ENCODE measurements at regions not wholly inside any gene's neighbourhood (a gene's known extent, or its start where the extent isn't known, plus 50 kb on each side); places are given as distances from the start of the nearest gene placed in this dataset.

GRCh38 chr1:209412036-209412435 is 171.5 kb upstream of the CAMK1G start:
- Histone ChIP-seq H3K9me3 (ENCODE audit: control insufficient read depth, insufficient read depth, low read length) (no peaks in the 10 kb centered on the region), H3K27me3 (ENCODE audit: control insufficient read depth, insufficient read depth, low read length) (no peaks in the 10 kb centered on the region), H3K4me1 (ENCODE audit: control insufficient read depth, insufficient read depth, low read length) (no peaks in the 10 kb centered on the region), H3K27ac (ENCODE audit: low read depth, low read length) (no peak overlapping the region), H3K36me3 (ENCODE audit: control insufficient read depth, insufficient read depth, low read length) (no peaks in the 10 kb centered on the region), H3K4me3 (ENCODE audit: low read depth, low read length) (no peak overlapping the region)
- DNase-seq (ENCODE audit: low read depth in 4 of 6, low spot score in 6 of 6): peak in 1 of 6 donors; percentile 11

GRCh38 chr1:209412566-209412965 is 170.9 kb upstream of the CAMK1G start:
- Histone ChIP-seq H3K27ac (ENCODE audit: low read depth, low read length) (no peak overlapping the region), H3K36me3 (ENCODE audit: control insufficient read depth, insufficient read depth, low read length) (no peaks in the 10 kb centered on the region), H3K4me1 (ENCODE audit: control insufficient read depth, insufficient read depth, low read length) (no peaks in the 10 kb centered on the region), H3K4me3 (ENCODE audit: low read depth, low read length) (no peak overlapping the region), H3K9me3 (ENCODE audit: control insufficient read depth, insufficient read depth, low read length) (no peaks in the 10 kb centered on the region), H3K27me3 (ENCODE audit: control insufficient read depth, insufficient read depth, low read length) (no peaks in the 10 kb centered on the region)
- no peak for DNase-seq (ENCODE audit: low read depth in 4 of 6, low spot score in 6 of 6)
- WGBS (ENCODE audit: insufficient coverage): 93% methylated on average over 1 of the region's 1 CpG

GRCh38 chr1:209413062-209413461 is 170.5 kb upstream of the CAMK1G start:
- H3K9me3 ChIP-seq (ENCODE audit: control insufficient read depth, insufficient read depth, low read length): no peaks in the 10 kb centered on the region
- H3K27me3 ChIP-seq (ENCODE audit: control insufficient read depth, insufficient read depth, low read length): no peaks in the 10 kb centered on the region
- H3K4me3 ChIP-seq (ENCODE audit: low read depth, low read length): no peak overlapping the region
- no peaks in the 10 kb centered on the region for H3K36me3 ChIP-seq (ENCODE audit: control insufficient read depth, insufficient read depth, low read length)
- H3K4me1 ChIP-seq (ENCODE audit: control insufficient read depth, insufficient read depth, low read length): no peaks in the 10 kb centered on the region
- DNase-seq (ENCODE audit: low read depth in 4 of 6, low spot score in 6 of 6): no peak
- 97% methylated on average over 3 of the region's 3 CpGs for WGBS (ENCODE audit: insufficient coverage)
- no peak overlapping the region for H3K27ac ChIP-seq (ENCODE audit: low read depth, low read length)

GRCh38 chr1:209414803-209415329 is 168.6 kb upstream of the CAMK1G start:
- Histone ChIP-seq H3K4me3 (ENCODE audit: low read depth, low read length) (no peak overlapping the region), H3K27me3 (ENCODE audit: control insufficient read depth, insufficient read depth, low read length) (no peaks in the 10 kb centered on the region), H3K36me3 (ENCODE audit: control insufficient read depth, insufficient read depth, low read length) (no peaks in the 10 kb centered on the region), H3K9me3 (ENCODE audit: control insufficient read depth, insufficient read depth, low read length) (no peaks in the 10 kb centered on the region), H3K27ac (ENCODE audit: low read depth, low read length) (no peak overlapping the region), H3K4me1 (ENCODE audit: control insufficient read depth, insufficient read depth, low read length) (no peaks in the 10 kb centered on the region)
- DNase-seq (ENCODE audit: low read depth in 4 of 6, low spot score in 6 of 6): no peak
- WGBS (ENCODE audit: insufficient coverage): 83% methylated on average over 2 of the region's 8 CpGs

- Histone ChIP-seq H3K4me1 (ENCODE audit: control insufficient read depth, insufficient read depth, low read length) (no peaks in the 10 kb centered on the region), H3K27ac (ENCODE audit: low read depth, low read length) (no peak overlapping the region), H3K4me3 (ENCODE audit: low read depth, low read length) (no peak overlapping the region), H3K27me3 (ENCODE audit: control insufficient read depth, insufficient read depth, low read length) (no peaks in the 10 kb centered on the region), H3K36me3 (ENCODE audit: control insufficient read depth, insufficient read depth, low read length) (no peaks in the 10 kb centered on the region), H3K9me3 (ENCODE audit: control insufficient read depth, insufficient read depth, low read length) (no peaks in the 10 kb centered on the region)
- no peak for DNase-seq (ENCODE audit: low read depth in 4 of 6, low spot score in 6 of 6)
- WGBS (ENCODE audit: insufficient coverage): 50% methylated on average over 2 of the region's 2 CpGs
Observed at GRCh38 chr1:209416039-209416438, 167.5 kb upstream of the CAMK1G start.

GRCh38 chr1:209416716-209417115 is 166.8 kb upstream of the CAMK1G start:
- H3K4me1 ChIP-seq (ENCODE audit: control insufficient read depth, insufficient read depth, low read length): no peaks in the 10 kb centered on the region
- H3K36me3 ChIP-seq (ENCODE audit: control insufficient read depth, insufficient read depth, low read length): no peaks in the 10 kb centered on the region
- no peaks in the 10 kb centered on the region for H3K27me3 ChIP-seq (ENCODE audit: control insufficient read depth, insufficient read depth, low read length)
- no peak overlapping the region for H3K27ac ChIP-seq (ENCODE audit: low read depth, low read length)
- H3K4me3 ChIP-seq (ENCODE audit: low read depth, low read length): no peak overlapping the region
- no peaks in the 10 kb centered on the region for H3K9me3 ChIP-seq (ENCODE audit: control insufficient read depth, insufficient read depth, low read length)
- WGBS (ENCODE audit: insufficient coverage): 100% methylated on average over 1 of the region's 2 CpGs
- DNase-seq (ENCODE audit: low read depth in 4 of 6, low spot score in 6 of 6): no peak

GRCh38 chr1:209417761-209418160 is 165.8 kb upstream of the CAMK1G start:
- DNase-seq (ENCODE audit: low read depth in 4 of 6, low spot score in 6 of 6): no peak
- H3K9me3 ChIP-seq (ENCODE audit: control insufficient read depth, insufficient read depth, low read length): no peaks in the 10 kb centered on the region
- H3K4me1 ChIP-seq (ENCODE audit: control insufficient read depth, insufficient read depth, low read length): no peaks in the 10 kb centered on the region
- H3K4me3 ChIP-seq (ENCODE audit: low read depth, low read length): no peak overlapping the region
- H3K27ac ChIP-seq (ENCODE audit: low read depth, low read length): no peak overlapping the region
- H3K36me3 ChIP-seq (ENCODE audit: control insufficient read depth, insufficient read depth, low read length): no peaks in the 10 kb centered on the region
- no CpG with 5 or more reads among the region's 3 CpGs for WGBS (ENCODE audit: insufficient coverage)
- H3K27me3 ChIP-seq (ENCODE audit: control insufficient read depth, insufficient read depth, low read length): no peaks in the 10 kb centered on the region

GRCh38 chr1:209420276-209420675 is 163.2 kb upstream of the CAMK1G start:
- no peaks in the 10 kb centered on the region for H3K9me3 ChIP-seq (ENCODE audit: control insufficient read depth, insufficient read depth, low read length)
- no peak overlapping the region for H3K27ac ChIP-seq (ENCODE audit: low read depth, low read length)
- no peaks in the 10 kb centered on the region for H3K36me3 ChIP-seq (ENCODE audit: control insufficient read depth, insufficient read depth, low read length)
- H3K4me1 ChIP-seq (ENCODE audit: control insufficient read depth, insufficient read depth, low read length): no peaks in the 10 kb centered on the region
- DNase-seq (ENCODE audit: low read depth in 4 of 6, low spot score in 6 of 6): no peak
- H3K27me3 ChIP-seq (ENCODE audit: control insufficient read depth, insufficient read depth, low read length): no peaks in the 10 kb centered on the region
- WGBS (ENCODE audit: insufficient coverage): no CpG with 5 or more reads among the region's 4 CpGs
- H3K4me3 ChIP-seq (ENCODE audit: low read depth, low read length): no peak overlapping the region

GRCh38 chr1:209421186-209421585 is 162.3 kb upstream of the CAMK1G start:
- 77% methylated on average over 4 of the region's 4 CpGs for WGBS (ENCODE audit: insufficient coverage)
- H3K27ac ChIP-seq (ENCODE audit: low read depth, low read length): no peak overlapping the region
- peak in 1 of 6 donors; percentile 27 for DNase-seq (ENCODE audit: low read depth in 4 of 6, low spot score in 6 of 6)
- no peaks in the 10 kb centered on the region for H3K36me3 ChIP-seq (ENCODE audit: control insufficient read depth, insufficient read depth, low read length)
- H3K4me3 ChIP-seq (ENCODE audit: low read depth, low read length): no peak overlapping the region
- H3K27me3 ChIP-seq (ENCODE audit: control insufficient read depth, insufficient read depth, low read length): no peaks in the 10 kb centered on the region
- no peaks in the 10 kb centered on the region for H3K4me1 ChIP-seq (ENCODE audit: control insufficient read depth, insufficient read depth, low read length)
- H3K9me3 ChIP-seq (ENCODE audit: control insufficient read depth, insufficient read depth, low read length): no peaks in the 10 kb centered on the region

GRCh38 chr1:209421978-209422680 is 161.4 kb upstream of the CAMK1G start:
- WGBS (ENCODE audit: insufficient coverage): 95% methylated on average over 3 of the region's 5 CpGs
- DNase-seq (ENCODE audit: low read depth in 4 of 6, low spot score in 6 of 6): peak in 1 of 6 donors; percentile 49
- H3K27ac ChIP-seq (ENCODE audit: low read depth, low read length): no peak overlapping the region

More at GRCh38 chr1:209421978-209422680, 161.4 kb upstream of the CAMK1G start:
- Histone ChIP-seq H3K9me3 (ENCODE audit: control insufficient read depth, insufficient read depth, low read length) (no peaks in the 10 kb centered on the region), H3K27me3 (ENCODE audit: control insufficient read depth, insufficient read depth, low read length) (no peaks in the 10 kb centered on the region), H3K36me3 (ENCODE audit: control insufficient read depth, insufficient read depth, low read length) (no peaks in the 10 kb centered on the region), H3K4me3 (ENCODE audit: low read depth, low read length) (no peak overlapping the region), H3K4me1 (ENCODE audit: control insufficient read depth, insufficient read depth, low read length) (no peaks in the 10 kb centered on the region)
